HG02763 (cell line): ENCODE measurements at regions not wholly inside any gene's neighbourhood (a gene's known extent, or its start where the extent isn't known, plus 50 kb on each side); places are given as distances from the start of the nearest gene placed in this dataset.

Source experiments
- ATAC-seq: cut with Tn5 transposase; IDR thresholded peaks from one replicate; pipeline ENCODE4 v1.9.1; 2021; ENCODE audit warnings: mild to moderate bottlenecking, moderate library complexity; ENCODE audit not compliant: unreplicated experiment

DNA sequence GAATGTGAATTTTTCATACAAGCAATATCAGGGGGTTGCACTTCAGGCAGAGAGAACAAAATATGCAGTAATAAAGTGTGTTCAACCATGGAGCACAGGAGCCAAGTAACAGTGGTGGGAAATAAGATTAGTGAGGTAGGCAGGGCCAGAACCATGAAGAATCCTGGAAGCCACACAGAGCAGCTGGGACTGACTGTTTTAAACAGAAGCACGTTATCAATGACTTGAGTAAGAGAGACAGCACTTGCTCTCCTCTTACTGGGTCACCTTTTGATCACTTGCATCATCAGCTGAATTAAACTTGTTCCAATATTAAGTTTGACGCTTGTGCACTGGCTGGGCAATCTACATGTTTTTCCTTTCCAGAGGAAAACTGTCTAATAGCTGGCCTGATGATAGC, 238.5 kb downstream of the TBX18 start:
- no peak for ATAC-seq

GRCh38 chr6:84524636-84525035, 239.8 kb downstream of the TBX18 start:
- no peak for ATAC-seq

- no peak for ATAC-seq
Observed at GRCh38 chr6:84522135-84522549, 242.3 kb downstream of the TBX18 start.

DNA sequence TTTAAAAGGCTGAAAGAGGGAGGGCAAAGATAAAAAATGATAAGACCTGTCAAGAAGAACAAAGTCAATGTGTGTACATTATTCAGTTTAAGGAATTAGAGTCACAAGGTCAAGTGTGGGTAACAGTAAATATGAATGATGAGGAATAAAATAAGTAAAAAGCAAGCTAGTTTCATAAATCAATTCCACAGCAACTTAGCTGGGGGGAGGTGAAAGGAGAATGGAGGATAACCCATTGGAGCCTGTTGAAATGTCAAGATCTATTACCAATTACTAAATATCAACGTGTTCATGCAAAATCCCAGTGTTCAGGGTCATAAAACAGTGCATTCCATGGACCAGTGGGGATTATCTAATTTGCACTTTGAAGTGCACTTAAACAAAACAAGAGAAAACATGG, 242.9 kb downstream of the TBX18 start:
- ATAC-seq, result no peak

DNA sequence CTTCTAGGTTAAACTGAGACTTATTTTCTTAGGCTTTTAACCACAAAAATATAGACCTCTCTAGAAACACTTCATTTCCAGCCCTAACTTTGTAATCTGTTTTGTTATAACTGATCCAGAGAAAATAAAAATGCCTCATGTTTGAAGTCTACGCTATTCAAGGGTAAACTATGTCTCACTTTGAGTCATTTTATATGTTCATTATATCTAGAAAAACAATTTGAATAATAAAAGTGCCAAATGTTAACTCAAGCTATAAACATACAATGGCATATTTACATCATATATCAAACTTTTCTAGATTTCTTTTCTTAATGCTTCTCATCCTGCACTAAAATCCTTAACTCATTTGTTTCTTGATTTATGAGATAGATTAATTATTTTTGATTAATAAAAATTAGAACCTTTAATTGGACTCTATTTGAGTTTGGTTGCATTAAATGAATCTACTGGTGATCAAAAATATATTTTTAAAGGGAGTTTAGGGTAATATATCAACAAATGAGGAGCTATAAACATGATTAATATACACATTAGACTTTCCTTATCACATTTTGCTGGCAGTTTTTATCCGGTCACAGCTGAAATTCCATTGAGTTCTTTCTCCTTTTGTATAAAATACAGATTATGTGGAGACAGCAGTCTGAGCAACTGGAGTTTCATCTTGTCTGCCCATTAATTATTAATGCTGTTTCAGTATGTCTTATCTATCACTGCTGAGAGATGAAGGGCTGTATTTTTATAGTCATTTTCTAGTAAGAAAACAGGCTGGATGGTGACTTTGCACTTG, 246.5 kb downstream of the TBX18 start:
- no peak for ATAC-seq

- ATAC-seq, result no peak
Observed at GRCh38 chr6:84516154-84516553, 248.2 kb downstream of the TBX18 start.

DNA sequence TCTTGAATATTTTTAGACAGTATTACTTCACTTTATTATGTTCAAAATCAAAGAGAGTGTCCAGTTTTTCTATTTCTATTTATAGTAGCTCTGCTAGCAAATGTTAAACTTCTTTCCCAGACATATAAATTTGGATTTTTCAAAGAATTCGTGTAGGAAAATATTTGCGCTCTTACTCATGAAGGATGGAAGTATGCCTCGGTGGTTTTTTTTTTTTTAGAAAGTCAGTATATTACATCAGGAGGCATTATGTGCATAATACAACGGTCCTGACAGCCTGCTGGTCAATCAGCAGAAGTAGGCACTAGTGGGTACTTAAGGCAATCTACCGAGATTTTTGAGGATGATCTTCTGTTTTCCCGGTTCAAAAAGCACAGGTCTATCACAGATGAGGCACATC, 249.3 kb downstream of the TBX18 start:
- no peak for ATAC-seq

- ATAC-seq, result no peak
Observed at GRCh38 chr6:84514089-84514971, 250.1 kb downstream of the TBX18 start.

GRCh38 chr6:84512391-84512790, 252.0 kb downstream of the TBX18 start:
- ATAC-seq, result no peak

GRCh38 chr6:84511929-84512328, 252.5 kb downstream of the TBX18 start:
- no peak for ATAC-seq

DNA sequence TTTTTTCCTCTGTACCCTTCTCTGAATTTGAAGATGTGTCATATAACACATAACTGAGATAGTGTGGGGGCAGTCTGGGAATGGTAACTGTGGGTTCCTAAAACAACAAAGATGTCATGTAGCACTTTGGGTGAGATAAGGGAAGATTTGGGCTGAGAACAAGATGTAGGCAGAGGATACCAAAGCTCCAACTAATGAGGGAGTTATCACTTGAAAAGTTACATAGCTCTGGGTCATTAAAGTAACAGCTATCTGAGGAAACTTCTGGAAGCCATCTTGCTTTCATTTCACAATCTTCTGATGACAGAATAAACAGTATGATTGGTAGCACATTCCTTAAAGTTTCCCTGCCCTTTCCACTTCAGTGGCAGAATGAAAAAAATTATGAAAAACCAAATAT, 255.4 kb downstream of the TBX18 start:
- no peak for ATAC-seq

DNA sequence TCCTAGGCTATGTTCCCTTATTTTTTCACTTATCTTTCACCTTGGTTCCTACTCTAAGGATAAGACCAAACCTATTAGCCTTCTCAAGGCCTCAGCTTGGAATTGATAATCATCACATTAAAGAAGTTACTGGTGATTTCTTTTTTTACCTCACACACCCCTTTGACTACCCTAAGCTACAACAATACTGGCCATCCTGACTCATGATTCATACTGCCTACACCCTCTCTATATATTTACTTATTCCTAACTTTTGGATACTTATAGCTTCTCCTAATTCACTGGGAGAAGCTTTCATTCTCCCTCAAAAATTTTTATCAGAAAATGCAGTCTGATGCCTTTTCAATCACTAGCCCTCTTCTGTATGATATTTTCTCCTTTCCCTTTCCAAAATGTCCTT, 256.1 kb downstream of the TBX18 start:
- ATAC-seq, result no peak

- no peak for ATAC-seq
Observed at GRCh38 chr6:84504025-84504424, 260.4 kb downstream of the TBX18 start.

DNA sequence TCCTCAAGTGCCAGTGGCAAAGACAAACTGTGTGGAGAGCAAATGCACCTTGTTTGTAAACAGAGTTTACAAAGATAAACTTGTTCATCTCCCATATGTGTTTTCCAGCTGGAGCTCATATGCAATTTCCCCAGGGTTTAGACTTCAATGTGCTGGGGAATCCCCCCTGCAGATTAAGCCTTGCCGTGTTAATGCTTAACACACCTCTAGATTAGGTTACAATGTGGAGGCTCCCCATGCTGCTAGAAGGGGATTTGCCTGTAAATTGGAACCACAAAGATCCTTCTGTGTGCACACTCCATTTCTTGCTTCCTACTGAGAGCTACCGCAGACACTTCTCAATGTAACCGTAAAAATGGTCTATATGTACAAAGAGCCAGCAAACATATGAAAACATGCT, 263.1 kb downstream of the TBX18 start:
- ATAC-seq, result no peak

GRCh38 chr6:84500726-84501125, 263.7 kb downstream of the TBX18 start:
- no peak for ATAC-seq

- ATAC-seq, result no peak
Observed at GRCh38 chr6:84498905-84499304, 265.5 kb downstream of the TBX18 start.

- no peak for ATAC-seq
Observed at GRCh38 chr6:84492241-84493165, 265.1 kb upstream of the CEP162 start.

- no peak for ATAC-seq
Observed at GRCh38 chr6:84489598-84489997, 262.2 kb upstream of the CEP162 start.

DNA sequence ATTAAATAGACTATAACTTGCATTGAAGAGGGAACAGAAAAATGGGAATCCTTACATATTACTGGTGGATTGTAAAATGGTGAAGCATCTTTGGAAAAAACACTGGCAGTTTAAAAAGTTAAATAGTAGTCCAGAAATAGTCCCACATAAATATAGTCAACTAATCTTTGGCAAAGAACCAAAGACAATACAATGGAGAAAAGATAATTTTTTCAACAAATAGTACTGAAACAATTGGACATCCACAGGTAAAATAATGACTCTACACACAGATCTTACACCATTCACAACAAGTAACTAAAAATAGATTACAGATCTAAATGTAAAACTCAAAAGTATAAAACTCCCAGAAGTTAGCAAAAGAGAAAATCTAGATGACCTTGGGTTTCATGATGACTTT, 259.1 kb upstream of the CEP162 start:
- ATAC-seq, result no peak

- no peak for ATAC-seq
Observed at GRCh38 chr6:84469144-84469543, 241.7 kb upstream of the CEP162 start.

DNA sequence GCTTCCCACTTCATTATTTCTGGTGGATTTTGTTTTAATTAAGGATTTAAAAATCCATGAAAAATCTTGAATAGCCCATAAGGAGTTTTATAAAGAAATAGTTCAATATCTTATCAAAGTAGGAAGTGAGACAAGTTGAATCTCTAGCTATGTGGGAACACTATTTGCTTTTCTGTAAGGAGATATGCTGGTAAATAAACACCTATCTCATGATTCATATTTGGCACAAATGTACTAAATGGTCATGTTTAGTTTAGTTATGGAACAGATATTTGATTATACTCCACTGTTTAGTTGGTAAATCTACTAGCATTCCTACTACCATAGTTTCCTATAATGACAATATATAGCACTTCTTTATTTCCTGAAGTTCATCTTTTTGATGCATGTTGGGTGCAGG, 239.9 kb upstream of the CEP162 start:
- ATAC-seq, result no peak
